ENCODE measurements at regions not wholly inside any gene's neighbourhood (a gene's known extent, or its start where the extent isn't known, plus 50 kb on each side); places are given as distances from the start of the nearest gene placed in this dataset.

DNA sequence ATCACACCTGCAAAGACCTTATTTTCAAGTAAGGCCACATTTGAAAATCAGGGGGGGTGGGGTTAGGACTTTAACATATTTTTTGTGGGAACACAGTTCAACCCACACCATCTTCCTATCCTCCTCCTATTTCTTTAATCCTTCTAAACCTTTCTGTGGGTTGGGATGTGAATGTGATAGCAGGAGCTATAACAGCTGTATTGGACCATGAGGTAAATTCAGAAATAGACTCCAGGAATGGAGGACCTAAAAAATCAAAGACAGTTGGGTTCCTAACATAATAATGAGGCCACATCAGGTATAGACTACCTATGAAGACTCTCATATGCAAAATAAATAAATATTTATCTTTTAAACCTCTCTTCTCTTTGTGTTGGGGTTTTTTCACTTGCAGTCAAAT lies 451.4 kb downstream of the XYLT1 start:
- intact Hi-C loops (cut with DNase I; ENCODE audit: low total_unique reads), result no loop called here
- no peak overlapping the region for H3K27ac ChIP-seq
- H3K4me1 ChIP-seq, result no peaks in the 10 kb centered on the region
- H3K27me3 ChIP-seq, result no peaks in the 10 kb centered on the region
- H3K36me3 ChIP-seq, result no peaks in the 10 kb centered on the region
- no peak for DNase-seq
- H3K9me3 ChIP-seq, result no peaks in the 10 kb centered on the region
- no peak overlapping the region for H3K4me3 ChIP-seq
- TF ChIP-seq POLR2A (IDR thresholded peaks at IDR 0.05), result no peak
- TF ChIP-seq, protein P1, sequence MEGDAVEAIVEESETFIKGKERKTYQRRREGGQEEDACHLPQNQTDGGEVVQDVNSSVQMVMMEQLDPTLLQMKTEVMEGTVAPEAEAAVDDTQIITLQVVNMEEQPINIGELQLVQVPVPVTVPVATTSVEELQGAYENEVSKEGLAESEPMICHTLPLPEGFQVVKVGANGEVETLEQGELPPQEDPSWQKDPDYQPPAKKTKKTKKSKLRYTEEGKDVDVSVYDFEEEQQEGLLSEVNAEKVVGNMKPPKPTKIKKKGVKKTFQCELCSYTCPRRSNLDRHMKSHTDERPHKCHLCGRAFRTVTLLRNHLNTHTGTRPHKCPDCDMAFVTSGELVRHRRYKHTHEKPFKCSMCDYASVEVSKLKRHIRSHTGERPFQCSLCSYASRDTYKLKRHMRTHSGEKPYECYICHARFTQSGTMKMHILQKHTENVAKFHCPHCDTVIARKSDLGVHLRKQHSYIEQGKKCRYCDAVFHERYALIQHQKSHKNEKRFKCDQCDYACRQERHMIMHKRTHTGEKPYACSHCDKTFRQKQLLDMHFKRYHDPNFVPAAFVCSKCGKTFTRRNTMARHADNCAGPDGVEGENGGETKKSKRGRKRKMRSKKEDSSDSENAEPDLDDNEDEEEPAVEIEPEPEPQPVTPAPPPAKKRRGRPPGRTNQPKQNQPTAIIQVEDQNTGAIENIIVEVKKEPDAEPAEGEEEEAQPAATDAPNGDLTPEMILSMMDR (IDR thresholded peaks at IDR 0.05), result no peak

DNA sequence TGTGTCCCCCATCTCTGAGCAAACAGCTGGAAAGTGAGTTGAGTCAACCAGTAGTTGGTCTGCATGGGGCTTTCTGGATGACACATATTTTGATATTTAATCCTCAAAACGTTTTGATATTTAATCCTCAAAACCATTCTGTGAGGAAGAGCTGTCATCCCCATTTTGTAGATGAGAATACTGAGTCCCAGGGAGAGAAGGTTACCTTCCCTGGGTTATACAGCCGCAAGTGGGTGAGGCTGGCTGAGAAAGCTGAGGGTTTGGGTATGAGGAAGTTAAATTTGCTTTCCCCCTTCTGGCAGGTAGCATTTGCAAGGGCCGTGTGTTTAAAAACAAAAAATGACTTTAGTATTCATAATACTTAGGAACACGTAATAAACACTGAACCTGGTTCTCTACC lies 447.2 kb downstream of the XYLT1 start:
- H3K9me3 ChIP-seq, result no peaks in the 10 kb centered on the region
- no peaks in the 10 kb centered on the region for H3K27me3 ChIP-seq
- intact Hi-C loops (cut with DNase I; ENCODE audit: low total_unique reads), result no loop called here
- H3K27ac ChIP-seq, result no peak overlapping the region
- H3K36me3 ChIP-seq, result no peaks in the 10 kb centered on the region
- no peak for DNase-seq
- no peak overlapping the region for H3K4me3 ChIP-seq
- H3K4me1 ChIP-seq, result no peaks in the 10 kb centered on the region
- TF ChIP-seq POLR2A (IDR thresholded peaks at IDR 0.05), result no peak
- TF ChIP-seq, protein P1 (IDR thresholded peaks at IDR 0.05), result no peak

DNA sequence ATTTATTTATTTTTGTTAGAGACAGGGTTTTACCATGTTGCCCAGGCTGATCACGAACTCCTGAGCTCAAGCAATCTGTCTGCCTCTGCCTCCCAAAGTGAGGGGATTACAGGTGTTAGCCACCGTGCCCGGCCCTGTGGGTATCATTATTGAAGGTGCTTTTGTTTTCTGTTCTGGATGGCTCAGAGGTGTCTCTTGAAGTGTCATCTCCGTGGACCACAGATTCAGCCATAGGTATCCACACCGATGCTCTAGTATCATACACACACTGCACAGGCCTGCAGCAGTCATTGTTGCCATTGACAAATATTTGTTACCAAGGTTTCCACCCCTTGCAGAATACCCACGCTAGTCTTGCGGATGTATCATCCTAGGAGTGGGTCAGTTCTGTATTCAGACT lies 446.2 kb downstream of the XYLT1 start:
- intact Hi-C loops (cut with DNase I; ENCODE audit: low total_unique reads), result no loop called here
- DNase-seq, result no peak
- Histone ChIP-seq H3K27ac (no peak overlapping the region), H3K9me3 (no peaks in the 10 kb centered on the region), H3K4me3 (no peak overlapping the region), H3K4me1 (no peaks in the 10 kb centered on the region), H3K36me3 (no peaks in the 10 kb centered on the region), H3K27me3 (no peaks in the 10 kb centered on the region)
- no peak for TF ChIP-seq POLR2A (IDR thresholded peaks at IDR 0.05)
- TF ChIP-seq, protein P1 (IDR thresholded peaks at IDR 0.05), result no peak

DNA sequence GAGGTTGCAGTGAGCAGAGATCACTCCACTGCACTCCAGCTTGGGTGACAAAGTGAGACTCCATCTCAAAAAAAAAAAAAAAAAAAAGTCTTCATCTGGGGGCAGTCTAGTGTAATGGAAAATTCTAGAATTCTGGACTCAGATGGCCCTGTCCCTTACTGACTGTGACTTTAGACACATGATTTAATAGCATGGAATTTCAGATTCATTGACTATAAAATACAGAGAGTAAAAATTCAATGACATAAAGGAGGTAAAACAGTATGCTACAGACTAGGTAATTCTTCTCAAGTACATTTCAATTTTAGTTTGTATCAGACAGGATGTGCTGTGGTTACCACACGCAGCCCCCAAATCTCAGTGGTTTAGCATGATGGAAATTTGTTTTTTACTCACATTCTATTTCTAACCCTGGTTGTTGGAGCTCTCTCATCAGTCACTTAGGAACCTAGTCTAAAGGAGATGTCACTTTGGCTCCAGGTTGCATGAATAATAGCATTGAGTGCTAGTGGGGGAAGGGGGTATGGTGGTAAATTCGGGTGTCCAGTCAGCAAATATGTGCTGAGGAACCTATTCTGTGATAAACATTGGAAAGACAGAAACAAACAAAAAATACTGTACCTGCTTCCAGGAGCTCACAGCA lies 444.0 kb downstream of the XYLT1 start:
- H3K27ac ChIP-seq, result no peak overlapping the region
- DNase-seq, result no peak
- no peaks in the 10 kb centered on the region for H3K27me3 ChIP-seq
- intact Hi-C loops (cut with DNase I; ENCODE audit: low total_unique reads), result no loop called here
- no peak for TF ChIP-seq POLR2A (IDR thresholded peaks at IDR 0.05)
- TF ChIP-seq, protein P1 (IDR thresholded peaks at IDR 0.05), result no peak
- H3K4me1 ChIP-seq, result no peaks in the 10 kb centered on the region
- H3K4me3 ChIP-seq, result no peak overlapping the region
- no peaks in the 10 kb centered on the region for H3K36me3 ChIP-seq
- no peaks in the 10 kb centered on the region for H3K9me3 ChIP-seq

DNA sequence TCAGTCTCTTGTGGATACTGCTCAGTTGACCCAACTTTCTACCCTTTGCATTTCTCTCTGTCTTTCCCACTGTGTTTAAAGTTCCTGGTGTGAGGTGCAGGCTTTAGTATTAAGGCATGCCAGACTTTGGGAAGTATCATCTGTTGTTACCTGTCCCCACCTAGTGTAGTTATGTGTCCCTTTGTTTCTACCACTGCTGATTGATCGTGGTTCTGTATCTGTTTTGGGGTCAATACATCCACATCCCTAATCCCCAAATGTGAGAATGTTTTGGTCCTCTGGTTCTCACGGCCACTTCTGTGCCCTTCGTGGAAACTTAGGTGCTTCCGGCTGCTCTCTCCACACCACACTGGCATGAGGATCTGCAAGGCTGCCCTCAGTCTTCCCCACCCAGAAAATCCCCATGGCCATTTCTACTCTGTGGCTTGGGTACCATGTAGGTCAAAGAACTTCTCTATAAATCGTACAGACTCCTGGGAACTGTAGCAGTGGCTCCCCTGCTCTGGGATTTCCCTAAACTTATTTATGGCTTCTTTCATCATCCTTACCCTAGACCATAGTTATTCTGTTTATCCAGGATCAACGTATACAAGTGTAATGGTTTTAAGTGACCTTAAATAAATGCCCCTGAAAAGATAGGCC lies 443.2 kb downstream of the XYLT1 start:
- intact Hi-C loops (cut with DNase I; ENCODE audit: low total_unique reads), result no loop called here
- no peak overlapping the region for H3K27ac ChIP-seq
- H3K36me3 ChIP-seq, result no peaks in the 10 kb centered on the region
- no peaks in the 10 kb centered on the region for H3K4me1 ChIP-seq
- no peaks in the 10 kb centered on the region for H3K9me3 ChIP-seq
- DNase-seq, result no peak
- H3K27me3 ChIP-seq, result no peaks in the 10 kb centered on the region
- TF ChIP-seq, protein P1 (IDR thresholded peaks at IDR 0.05), result no peak
- no peak for TF ChIP-seq POLR2A (IDR thresholded peaks at IDR 0.05)
- H3K4me3 ChIP-seq, result no peak overlapping the region

Data from uterus (tissue), 3 donors.